Fibroblast of lung (primary cell): ENCODE measurements at regions not wholly inside any gene's neighbourhood (a gene's known extent, or its start where the extent isn't known, plus 50 kb on each side); places are given as distances from the start of the nearest gene placed in this dataset.

Experiments
- CTCF ChIP-seq, 2 donors: IDR thresholded peaks in 1 of 2; conservative IDR thresholded peaks in 1 of 2; 1 replicate in 1 of 2; 2 replicates in 1 of 2; pipeline ENCODE4 v1.5.1; 2011 to 2012; ENCODE audit warnings: low read length in 2 of 2, control low read depth in 1 of 2, inconsistent platforms in 1 of 2, low read depth in 1 of 2, mild to moderate bottlenecking in 1 of 2
- EZH2 ChIP-seq: IDR thresholded peaks from 2 replicates; pipeline ENCODE4 v1.5.1; 2012; ENCODE audit warnings: low read length, control low read depth, mild to moderate bottlenecking; ENCODE audit errors: missing control alignments

GRCh38 chr2:19479666-19480065, 121.2 kb upstream of the OSR1 start:
- TF ChIP-seq CTCF (conservative IDR thresholded peaks at IDR 0.05 in 1 of 2, IDR thresholded peaks at IDR 0.05 in 1 of 2; ENCODE audit: low read depth in 1 of 2, low read length in 2 of 2) (no peak), EZH2 (no peak)
